ENCODE measurements at regions not wholly inside any gene's neighbourhood (a gene's known extent, or its start where the extent isn't known, plus 50 kb on each side); places are given as distances from the start of the nearest gene placed in this dataset.

DNA sequence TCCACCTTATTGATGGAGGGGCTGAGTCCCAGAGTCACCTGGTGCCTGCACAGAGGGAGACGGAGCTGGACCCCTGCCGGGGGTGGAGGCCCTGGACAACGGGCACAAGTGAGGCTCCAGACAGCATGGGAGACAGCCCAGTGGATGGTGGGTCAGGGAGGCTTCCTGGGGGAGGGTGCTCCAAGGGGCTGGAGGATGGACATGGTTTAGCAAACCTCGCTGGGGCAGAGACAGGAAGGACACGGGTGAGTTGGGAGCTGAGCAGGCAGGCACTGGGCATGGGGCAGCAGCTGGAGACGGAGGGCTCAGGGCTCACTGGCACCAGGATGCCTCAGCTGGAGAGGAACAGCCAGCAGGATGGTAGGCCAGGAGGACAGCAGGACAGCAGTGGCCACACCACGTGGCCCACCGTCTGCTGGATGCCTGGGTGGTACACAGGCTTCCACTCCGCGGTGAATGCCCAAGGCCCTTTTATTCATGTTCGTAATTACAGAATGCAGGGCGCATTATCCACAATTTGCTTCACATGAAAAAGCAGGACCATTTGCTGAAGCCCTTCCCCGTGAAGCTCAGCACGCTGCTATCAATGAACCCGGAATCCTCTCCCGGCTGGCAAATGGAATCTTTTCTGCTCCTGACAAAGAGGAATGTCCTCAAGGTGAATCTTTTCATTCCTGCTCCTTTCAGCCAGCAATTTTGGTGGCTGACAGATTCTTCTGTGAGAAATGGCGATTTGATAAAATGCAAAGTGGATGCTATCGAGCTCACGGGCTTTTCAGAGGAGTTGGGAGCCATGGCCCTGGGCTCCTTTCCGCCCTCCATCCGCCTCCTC is 138.1 kb upstream of the C14orf180 start:
- Histone ChIP-seq H3K9me3 (replicated peaks in 1 of 2; ENCODE audit: control insufficient read depth in 1 of 2, insufficient read depth in 1 of 2, low read length in 2 of 2) (no peaks in the 10 kb centered on the region), H3K79me2 (ENCODE audit: insufficient read depth, low read length) (no peaks in the 10 kb centered on the region), H3K27me3 (ENCODE audit: control insufficient read depth in 2 of 2, insufficient read depth in 2 of 2, low read length in 2 of 2) (no peaks in the 10 kb centered on the region), H2AFZ (ENCODE audit: insufficient read depth, low read depth, low read length, poor library complexity, severe bottlenecking) (no peak overlapping the region), H3K27ac (ENCODE audit: low read depth in 1 of 2, low read length in 2 of 2) (no peak overlapping the region), H3K9ac (ENCODE audit: insufficient read depth, low read length, poor library complexity, severe bottlenecking) (no peak overlapping the region), H3K4me1 (ENCODE audit: control insufficient read depth in 1 of 2, insufficient read depth in 2 of 2, low read length in 2 of 2) (peaks cover 0 to under 1% of the 10 kb centered on the region in 2 donors), H3K4me3 (replicated peaks in 1 of 3; ENCODE audit: low read depth in 2 of 3, low read length in 3 of 3) (no peak overlapping the region), H4K20me1 (ENCODE audit: insufficient read depth, low read length) (no peaks in the 10 kb centered on the region), H3K36me3 (replicated peaks in 1 of 2; ENCODE audit: control insufficient read depth in 1 of 2, insufficient read depth in 2 of 2, low read length in 2 of 2) (no peaks in the 10 kb centered on the region), H3K4me2 (replicated peaks; ENCODE audit: extremely low read depth, low read length, poor library complexity, severe bottlenecking) (no peak overlapping the region)
- no peak for DNase-seq
- WGBS (ENCODE audit: insufficient coverage), result 92% methylated on average over 20 of the region's 21 CpGs
- TF ChIP-seq, protein P1, sequence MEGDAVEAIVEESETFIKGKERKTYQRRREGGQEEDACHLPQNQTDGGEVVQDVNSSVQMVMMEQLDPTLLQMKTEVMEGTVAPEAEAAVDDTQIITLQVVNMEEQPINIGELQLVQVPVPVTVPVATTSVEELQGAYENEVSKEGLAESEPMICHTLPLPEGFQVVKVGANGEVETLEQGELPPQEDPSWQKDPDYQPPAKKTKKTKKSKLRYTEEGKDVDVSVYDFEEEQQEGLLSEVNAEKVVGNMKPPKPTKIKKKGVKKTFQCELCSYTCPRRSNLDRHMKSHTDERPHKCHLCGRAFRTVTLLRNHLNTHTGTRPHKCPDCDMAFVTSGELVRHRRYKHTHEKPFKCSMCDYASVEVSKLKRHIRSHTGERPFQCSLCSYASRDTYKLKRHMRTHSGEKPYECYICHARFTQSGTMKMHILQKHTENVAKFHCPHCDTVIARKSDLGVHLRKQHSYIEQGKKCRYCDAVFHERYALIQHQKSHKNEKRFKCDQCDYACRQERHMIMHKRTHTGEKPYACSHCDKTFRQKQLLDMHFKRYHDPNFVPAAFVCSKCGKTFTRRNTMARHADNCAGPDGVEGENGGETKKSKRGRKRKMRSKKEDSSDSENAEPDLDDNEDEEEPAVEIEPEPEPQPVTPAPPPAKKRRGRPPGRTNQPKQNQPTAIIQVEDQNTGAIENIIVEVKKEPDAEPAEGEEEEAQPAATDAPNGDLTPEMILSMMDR (IDR thresholded peaks at IDR 0.05), result no peak
- intact Hi-C loops (cut with micrococcal nuclease), result no loop called here
- no peaks in the 10 kb centered on the region for H3K36me3 Mint-ChIP-seq
- no peak overlapping the region for H3K27ac Mint-ChIP-seq
- no peak overlapping the region for H3K4me3 Mint-ChIP-seq
- peaks cover 0 to 4% (median 2%) of the 10 kb centered on the region in 7 donors for H3K9me3 Mint-ChIP-seq
- peaks cover under 1% of the 10 kb centered on the region for H3K4me1 Mint-ChIP-seq
- H3K27me3 Mint-ChIP-seq (ENCODE audit: low read depth in 3 of 3), result peaks cover 0 to 5% (median 0%) of the 10 kb centered on the region in 3 donors

DNA sequence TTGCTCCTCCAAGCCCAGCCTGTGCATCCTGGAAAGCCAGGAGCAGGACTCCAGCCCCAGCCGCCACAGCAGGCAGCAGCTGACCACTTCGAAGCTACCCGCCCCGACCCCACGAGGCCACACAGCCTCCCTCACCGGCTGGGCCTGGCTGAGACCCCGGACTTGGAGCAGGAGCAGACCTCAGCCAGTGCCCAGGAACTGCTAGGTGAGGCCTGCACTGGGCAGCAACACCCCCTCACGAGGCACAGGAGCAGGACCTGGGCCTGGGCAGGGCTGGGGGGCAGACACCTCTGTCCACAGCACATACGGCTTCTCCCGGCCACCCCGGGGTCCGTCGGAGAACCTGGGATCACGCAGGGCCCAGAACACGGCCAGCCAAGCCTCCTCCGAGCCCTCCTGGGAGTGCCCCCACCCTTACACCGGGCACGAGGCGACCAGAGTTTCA is 137.4 kb upstream of the C14orf180 start:
- TF ChIP-seq, protein P1 (IDR thresholded peaks at IDR 0.05), result no peak
- Mint-ChIP-seq H3K4me1 (no peaks in the 10 kb centered on the region), H3K9me3 (peaks cover 0 to 4% (median 2%) of the 10 kb centered on the region in 7 donors), H3K4me3 (no peak overlapping the region), H3K36me3 (no peaks in the 10 kb centered on the region), H3K27ac (no peak overlapping the region), H3K27me3 (ENCODE audit: low read depth in 3 of 3) (peaks cover 0 to 5% (median 0%) of the 10 kb centered on the region in 3 donors)
- no peaks in the 10 kb centered on the region for H3K27me3 ChIP-seq (ENCODE audit: control insufficient read depth in 2 of 2, insufficient read depth in 2 of 2, low read length in 2 of 2)
- H3K79me2 ChIP-seq (ENCODE audit: insufficient read depth, low read length), result no peaks in the 10 kb centered on the region
- intact Hi-C loops (cut with micrococcal nuclease), result no loop called here
- DNase-seq, result no peak
- no peaks in the 10 kb centered on the region for H3K36me3 ChIP-seq (replicated peaks in 1 of 2; ENCODE audit: control insufficient read depth in 1 of 2, insufficient read depth in 2 of 2, low read length in 2 of 2)
- H3K4me1 ChIP-seq (ENCODE audit: control insufficient read depth in 1 of 2, insufficient read depth in 2 of 2, low read length in 2 of 2), result no peaks in the 10 kb centered on the region
- no peak overlapping the region for H3K9ac ChIP-seq (ENCODE audit: insufficient read depth, low read length, poor library complexity, severe bottlenecking)
- H2AFZ ChIP-seq (ENCODE audit: insufficient read depth, low read depth, low read length, poor library complexity, severe bottlenecking), result no peak overlapping the region
- H3K4me2 ChIP-seq (replicated peaks; ENCODE audit: extremely low read depth, low read length, poor library complexity, severe bottlenecking), result no peak overlapping the region
- H3K4me3 ChIP-seq (replicated peaks in 1 of 3; ENCODE audit: low read depth in 2 of 3, low read length in 3 of 3), result no peak overlapping the region
- H4K20me1 ChIP-seq (ENCODE audit: insufficient read depth, low read length), result no peaks in the 10 kb centered on the region
- 94% methylated on average over 14 of the region's 19 CpGs for WGBS (ENCODE audit: insufficient coverage)
- H3K27ac ChIP-seq (ENCODE audit: low read depth in 1 of 2, low read length in 2 of 2), result no peak overlapping the region
- H3K9me3 ChIP-seq (replicated peaks in 1 of 2; ENCODE audit: control insufficient read depth in 1 of 2, insufficient read depth in 1 of 2, low read length in 2 of 2), result no peaks in the 10 kb centered on the region

All from CD14-positive monocyte (primary cell).